ENCODE measurements at regions not wholly inside any gene's neighbourhood (a gene's known extent, or its start where the extent isn't known, plus 50 kb on each side); places are given as distances from the start of the nearest gene placed in this dataset.

DNA sequence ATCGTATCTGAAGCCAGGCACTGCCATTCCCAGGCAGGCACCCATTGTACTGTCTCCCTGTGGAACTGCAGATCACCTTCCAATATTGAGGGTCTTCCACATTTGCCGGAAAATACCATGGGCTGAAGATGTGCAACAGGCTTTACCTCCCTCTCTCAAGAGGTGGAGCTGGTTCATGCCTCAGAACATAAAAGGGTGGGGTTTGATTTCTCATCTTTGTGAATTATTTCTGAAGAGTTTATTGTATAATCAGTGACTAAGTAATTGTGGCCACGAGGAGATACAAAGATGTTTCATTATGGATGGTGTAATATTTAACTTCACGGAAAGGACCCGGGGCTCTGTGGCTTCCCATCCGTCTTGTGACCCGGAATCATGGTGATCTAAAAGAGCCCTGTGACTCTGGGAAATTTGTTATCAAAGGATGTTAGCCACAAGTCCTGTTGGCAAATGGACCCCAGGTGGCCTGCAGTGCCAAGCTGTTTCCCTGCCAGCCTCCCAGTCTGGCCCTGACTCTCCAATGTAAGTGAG is 230.5 kb downstream of the LACC1 start:
- H3K4me1 ChIP-seq (ENCODE audit: control insufficient read depth in 2 of 3, insufficient read depth in 2 of 3, low read depth in 1 of 3, low read length in 3 of 3), result peaks cover 0 to 35% (median 15%) of the 10 kb centered on the region in 3 donors
- peak overlapping the region; percentile 51 to 78 for H3K27ac ChIP-seq (ENCODE audit: low read depth in 2 of 2, low read length in 2 of 2)
- H3K27me3 ChIP-seq (ENCODE audit: control insufficient read depth, insufficient read depth, low read length), result no peaks in the 10 kb centered on the region
- DNase-seq (no peak), FAIRE-seq (peak; percentile 46)
- H3K36me3 ChIP-seq (ENCODE audit: control insufficient read depth in 2 of 3, insufficient read depth in 3 of 3, low read length in 3 of 3), result no peaks in the 10 kb centered on the region
- H3K4me3 ChIP-seq (ENCODE audit: low read length in 3 of 3), result peak overlapping the region in 2 of 3 donors; percentile 50 to 71
- no peak overlapping the region for H3K9ac ChIP-seq (ENCODE audit: low read length in 3 of 3)
- intact Hi-C loops (cut with DNase I), result no loop called here
- H3K9me3 ChIP-seq (ENCODE audit: control insufficient read depth in 2 of 3, insufficient read depth in 1 of 3, low read length in 3 of 3), result no peaks in the 10 kb centered on the region
- TF ChIP-seq, protein P1, sequence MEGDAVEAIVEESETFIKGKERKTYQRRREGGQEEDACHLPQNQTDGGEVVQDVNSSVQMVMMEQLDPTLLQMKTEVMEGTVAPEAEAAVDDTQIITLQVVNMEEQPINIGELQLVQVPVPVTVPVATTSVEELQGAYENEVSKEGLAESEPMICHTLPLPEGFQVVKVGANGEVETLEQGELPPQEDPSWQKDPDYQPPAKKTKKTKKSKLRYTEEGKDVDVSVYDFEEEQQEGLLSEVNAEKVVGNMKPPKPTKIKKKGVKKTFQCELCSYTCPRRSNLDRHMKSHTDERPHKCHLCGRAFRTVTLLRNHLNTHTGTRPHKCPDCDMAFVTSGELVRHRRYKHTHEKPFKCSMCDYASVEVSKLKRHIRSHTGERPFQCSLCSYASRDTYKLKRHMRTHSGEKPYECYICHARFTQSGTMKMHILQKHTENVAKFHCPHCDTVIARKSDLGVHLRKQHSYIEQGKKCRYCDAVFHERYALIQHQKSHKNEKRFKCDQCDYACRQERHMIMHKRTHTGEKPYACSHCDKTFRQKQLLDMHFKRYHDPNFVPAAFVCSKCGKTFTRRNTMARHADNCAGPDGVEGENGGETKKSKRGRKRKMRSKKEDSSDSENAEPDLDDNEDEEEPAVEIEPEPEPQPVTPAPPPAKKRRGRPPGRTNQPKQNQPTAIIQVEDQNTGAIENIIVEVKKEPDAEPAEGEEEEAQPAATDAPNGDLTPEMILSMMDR (IDR thresholded peaks at IDR 0.05; ENCODE audit: borderline replicate concordance, extremely low read depth, insufficient read depth), result no peak

DNA sequence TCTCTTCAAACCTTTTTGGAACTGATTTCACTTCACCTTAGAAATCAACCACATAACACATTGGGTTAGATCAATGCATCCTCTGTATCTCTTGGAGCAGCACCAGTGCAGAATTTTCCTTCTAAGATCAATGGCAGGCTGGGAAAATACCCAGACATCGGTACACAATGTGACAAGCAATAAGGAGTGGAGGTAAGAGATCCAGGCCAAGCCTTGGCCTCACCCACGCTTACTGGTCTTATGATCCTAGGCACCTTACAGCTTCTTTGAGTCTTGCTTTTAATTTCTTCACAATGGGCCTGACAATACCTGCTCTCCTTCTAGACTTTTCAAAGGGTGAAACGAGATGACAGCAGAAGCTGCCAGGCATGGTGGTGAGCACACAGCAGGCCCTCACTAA is 232.0 kb downstream of the LACC1 start:
- intact Hi-C loops (cut with DNase I), result no loop called here
- peak overlapping the region in 2 of 3 donors; percentile 50 to 71 for H3K4me3 ChIP-seq (ENCODE audit: low read length in 3 of 3)
- no peaks in the 10 kb centered on the region for H3K27me3 ChIP-seq (ENCODE audit: control insufficient read depth, insufficient read depth, low read length)
- peak overlapping the region; percentile 51 to 63 for H3K27ac ChIP-seq (ENCODE audit: low read depth in 2 of 2, low read length in 2 of 2)
- H3K9ac ChIP-seq (ENCODE audit: low read length in 3 of 3), result peak overlapping the region in 1 of 3 donors; percentile 28
- no peaks in the 10 kb centered on the region for H3K36me3 ChIP-seq (ENCODE audit: control insufficient read depth in 2 of 3, insufficient read depth in 3 of 3, low read length in 3 of 3)
- DNase-seq (no peak), FAIRE-seq (no peak)
- no peaks in the 10 kb centered on the region for H3K9me3 ChIP-seq (ENCODE audit: control insufficient read depth in 2 of 3, insufficient read depth in 1 of 3, low read length in 3 of 3)
- TF ChIP-seq, protein P1 (IDR thresholded peaks at IDR 0.05; ENCODE audit: borderline replicate concordance, extremely low read depth, insufficient read depth), result no peak
- H3K4me1 ChIP-seq (ENCODE audit: control insufficient read depth in 2 of 3, insufficient read depth in 2 of 3, low read depth in 1 of 3, low read length in 3 of 3), result peaks cover 0 to 36% (median 16%) of the 10 kb centered on the region in 3 donors

DNA sequence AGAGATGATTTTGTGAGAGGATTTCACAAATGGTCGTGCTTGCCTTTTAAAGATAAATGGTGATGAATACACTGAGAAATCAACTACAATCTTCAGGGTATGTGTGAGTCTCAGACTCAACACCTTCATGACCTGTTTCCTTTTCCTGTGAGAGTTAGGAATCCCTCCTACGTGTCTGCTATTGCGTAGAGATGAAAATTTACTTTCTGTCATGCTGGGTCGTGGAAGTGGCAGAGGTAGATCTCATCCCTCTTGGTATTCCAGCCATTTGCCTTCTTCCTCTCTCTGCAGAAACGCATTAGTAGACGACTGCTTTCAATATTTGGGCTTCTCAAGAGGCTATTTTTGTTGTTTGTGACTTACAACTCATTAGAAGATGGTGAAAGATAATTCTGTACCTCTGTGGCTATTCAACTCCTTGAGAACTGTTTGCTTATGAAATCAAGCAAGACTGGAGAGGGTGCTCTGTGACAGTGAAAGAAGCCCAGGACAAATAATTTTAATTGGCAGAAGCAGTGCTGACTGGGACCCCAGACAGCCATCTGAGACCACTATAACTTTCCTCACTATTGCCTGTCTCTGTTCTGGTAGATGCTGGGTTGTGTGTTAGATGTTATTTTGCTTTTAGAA is 233.1 kb downstream of the LACC1 start:
- intact Hi-C loops (cut with DNase I), result no loop called here
- Histone ChIP-seq H3K36me3 (ENCODE audit: control insufficient read depth in 2 of 3, insufficient read depth in 3 of 3, low read length in 3 of 3) (no peaks in the 10 kb centered on the region), H3K4me1 (ENCODE audit: control insufficient read depth in 2 of 3, insufficient read depth in 2 of 3, low read depth in 1 of 3, low read length in 3 of 3) (peaks cover 5 to 35% (median 15%) of the 10 kb centered on the region in 3 donors), H3K9ac (ENCODE audit: low read length in 3 of 3) (peak overlapping the region in 1 of 3 donors; percentile 13), H3K27me3 (ENCODE audit: control insufficient read depth, insufficient read depth, low read length) (no peaks in the 10 kb centered on the region), H3K4me3 (ENCODE audit: low read length in 3 of 3) (peak overlapping the region in 2 of 3 donors; percentile 50 to 60), H3K9me3 (ENCODE audit: control insufficient read depth in 2 of 3, insufficient read depth in 1 of 3, low read length in 3 of 3) (no peaks in the 10 kb centered on the region), H3K27ac (ENCODE audit: low read depth in 2 of 2, low read length in 2 of 2) (peak overlapping the region in 1 of 2 donors; percentile 16)
- no peak for FAIRE-seq
- TF ChIP-seq, protein P1 (IDR thresholded peaks at IDR 0.05; ENCODE audit: borderline replicate concordance, extremely low read depth, insufficient read depth), result no peak
- DNase-seq, result no peak

All from kidney (tissue), 13 donors.